Esophagus muscularis mucosa (tissue), 4 donors: ENCODE measurements at regions not wholly inside any gene's neighbourhood (a gene's known extent, or its start where the extent isn't known, plus 50 kb on each side); places are given as distances from the start of the nearest gene placed in this dataset.
"Not testable (repeated sequence)": the region's sequence is repeated elsewhere in the genome, so short reads cannot be mapped to it uniquely, and the experiment has no call there.

Experiments
- DNase-seq: peaks from one replicate; pipeline ENCODE4 v3.0.0-alpha.2; 2017; ENCODE audit errors: extremely low spot score
- H3K27ac ChIP-seq, 4 donors: fragments of 200-600 bp; sonication (generic); replicated peaks in 1 of 4; 1 replicate in 3 of 4; 2 replicates in 1 of 4; pipeline ENCODE4 v1.5.1; 2016 to 2019; ENCODE audit warnings: mild to moderate bottlenecking in 1 of 4
- H3K27me3 ChIP-seq, 4 donors: fragments of 200-600 bp; sonication (generic); one replicate each; pipeline versions ENCODE4 v1.5.1 to v1.6.0; 2016 to 2019
- H3K36me3 ChIP-seq, 4 donors: fragments of 200-600 bp; sonication (generic); one replicate each; pipeline ENCODE4 v1.5.1; 2016 to 2019
- H3K4me1 ChIP-seq, 4 donors: fragments of 200-600 bp; sonication (generic); one replicate each; pipeline ENCODE4 v1.5.1; 2016 to 2019
- H3K4me3 ChIP-seq, 4 donors: fragments of 200-600 bp; sonication (generic); 1 replicate in 2 of 4; 2 replicates in 2 of 4; pipeline ENCODE4 v1.5.1; 2016 to 2019; ENCODE audit warnings: mild to moderate bottlenecking in 4 of 4, moderate library complexity in 1 of 4
- H3K9me3 ChIP-seq, 4 donors: fragments of 200-600 bp; sonication (generic); 1 replicate in 3 of 4; 2 replicates in 1 of 4; pipeline ENCODE4 v1.5.1; 2016 to 2019
- EP300 ChIP-seq: sonication (generic); formaldehyde crosslinking; IDR thresholded peaks from one replicate; pipeline ENCODE4 v1.6.1; 2017; ENCODE audit warnings: antibody characterized with exemption
- POLR2A ChIP-seq: fragments of 450-650 bp; IDR thresholded peaks from one replicate; pipeline ENCODE4 v1.6.1; 2017; ENCODE audit warnings: antibody characterized with exemption, moderate library complexity, mild to moderate bottlenecking, low read depth
- POLR2AphosphoS5 ChIP-seq, 2 donors: sonication (generic); formaldehyde crosslinking; IDR thresholded peaks; one replicate each; pipeline ENCODE4 v1.6.1; 2017; ENCODE audit warnings: antibody characterized with exemption in 2 of 2
- WGBS: methylation state at CpG from one replicate; pipeline ENCODE4 v1.1.5; 2018; 5-methylcytosine and 5-hydroxymethylcytosine counted together
- intact Hi-C: fragments of 100-400 bp; cut with DNase I; formaldehyde crosslinking; loops from one replicate; pipeline ENCODE4 v1.15.1; 2023
- TF ChIP-seq, protein P1 (sequence below), 3 experiments: fragments of 200-600 bp in 2 of 3; fragments of 450-650 bp in 1 of 3; sonication (generic) in 2 of 3; IDR thresholded peaks; one replicate each; pipeline ENCODE4 v1.5.1; 2017 to 2019; ENCODE audit warnings: antibody characterized with exemption in 3 of 3, mild to moderate bottlenecking in 2 of 3, moderate library complexity in 1 of 3

DNA sequence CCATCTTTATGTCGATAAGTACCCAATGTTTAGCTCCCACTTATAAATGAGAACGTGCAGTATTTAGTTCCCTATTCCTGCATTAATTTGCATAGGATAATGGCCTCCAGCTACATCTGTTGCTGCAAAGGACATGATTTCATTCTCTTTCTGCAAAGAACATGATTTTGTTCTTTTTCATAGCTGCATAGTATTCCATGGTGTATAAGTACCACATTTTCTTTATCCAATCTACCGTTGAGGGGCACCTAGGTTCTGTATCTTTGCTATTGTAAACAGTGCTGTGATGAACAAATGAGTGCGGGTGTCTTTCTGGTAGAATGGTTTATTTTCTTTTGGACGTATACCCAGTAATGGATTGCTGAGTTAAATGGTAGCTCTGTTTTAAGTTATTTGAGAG lies 63.0 kb downstream of the HLX start:
- no peak overlapping the region for H3K27ac ChIP-seq
- H3K9me3 ChIP-seq: no peaks in the 10 kb centered on the region
- 90% methylated on average over 5 of the region's 5 CpGs for WGBS
- H3K4me1 ChIP-seq: peaks cover 0 to 9% (median 4%) of the 10 kb centered on the region in 4 donors
- DNase-seq: no peak
- intact Hi-C loops: no loop called here
- H3K4me3 ChIP-seq: no peak overlapping the region
- no peaks in the 10 kb centered on the region for H3K36me3 ChIP-seq
- H3K27me3 ChIP-seq: no peaks in the 10 kb centered on the region
- TF ChIP-seq, protein P1, sequence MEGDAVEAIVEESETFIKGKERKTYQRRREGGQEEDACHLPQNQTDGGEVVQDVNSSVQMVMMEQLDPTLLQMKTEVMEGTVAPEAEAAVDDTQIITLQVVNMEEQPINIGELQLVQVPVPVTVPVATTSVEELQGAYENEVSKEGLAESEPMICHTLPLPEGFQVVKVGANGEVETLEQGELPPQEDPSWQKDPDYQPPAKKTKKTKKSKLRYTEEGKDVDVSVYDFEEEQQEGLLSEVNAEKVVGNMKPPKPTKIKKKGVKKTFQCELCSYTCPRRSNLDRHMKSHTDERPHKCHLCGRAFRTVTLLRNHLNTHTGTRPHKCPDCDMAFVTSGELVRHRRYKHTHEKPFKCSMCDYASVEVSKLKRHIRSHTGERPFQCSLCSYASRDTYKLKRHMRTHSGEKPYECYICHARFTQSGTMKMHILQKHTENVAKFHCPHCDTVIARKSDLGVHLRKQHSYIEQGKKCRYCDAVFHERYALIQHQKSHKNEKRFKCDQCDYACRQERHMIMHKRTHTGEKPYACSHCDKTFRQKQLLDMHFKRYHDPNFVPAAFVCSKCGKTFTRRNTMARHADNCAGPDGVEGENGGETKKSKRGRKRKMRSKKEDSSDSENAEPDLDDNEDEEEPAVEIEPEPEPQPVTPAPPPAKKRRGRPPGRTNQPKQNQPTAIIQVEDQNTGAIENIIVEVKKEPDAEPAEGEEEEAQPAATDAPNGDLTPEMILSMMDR (IDR thresholded peaks at IDR 0.05): no peak
- TF ChIP-seq POLR2AphosphoS5 (IDR thresholded peaks at IDR 0.05) (no peak), POLR2A (no peak), EP300 (no peak)

DNA sequence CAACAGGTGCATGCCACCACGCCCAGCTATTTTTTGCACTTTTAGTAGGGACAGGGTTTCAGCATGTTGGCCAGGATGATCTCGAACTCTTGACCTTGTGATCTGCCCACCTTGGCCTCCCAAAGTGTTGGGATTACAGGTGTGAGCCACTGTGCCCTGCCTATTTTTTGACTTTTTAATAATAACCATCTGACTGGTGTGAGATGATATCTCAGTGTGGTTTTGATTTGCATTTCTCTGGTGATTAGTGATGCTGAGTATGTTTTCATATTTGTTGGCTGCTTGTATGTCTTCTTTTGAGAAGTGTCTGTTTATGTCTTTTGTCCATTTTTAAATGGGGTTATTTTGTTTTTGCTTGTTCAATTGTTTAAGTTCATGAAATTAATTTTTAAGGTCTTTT lies 63.7 kb downstream of the HLX start:
- H3K27me3 ChIP-seq, H3K4me3 ChIP-seq, H3K9me3 ChIP-seq, H3K27ac ChIP-seq, H3K4me1 ChIP-seq, H3K36me3 ChIP-seq, DNase-seq, intact Hi-C loops: not testable (repeated sequence)
- WGBS: 87% methylated on average over 2 of the region's 2 CpGs

DNA sequence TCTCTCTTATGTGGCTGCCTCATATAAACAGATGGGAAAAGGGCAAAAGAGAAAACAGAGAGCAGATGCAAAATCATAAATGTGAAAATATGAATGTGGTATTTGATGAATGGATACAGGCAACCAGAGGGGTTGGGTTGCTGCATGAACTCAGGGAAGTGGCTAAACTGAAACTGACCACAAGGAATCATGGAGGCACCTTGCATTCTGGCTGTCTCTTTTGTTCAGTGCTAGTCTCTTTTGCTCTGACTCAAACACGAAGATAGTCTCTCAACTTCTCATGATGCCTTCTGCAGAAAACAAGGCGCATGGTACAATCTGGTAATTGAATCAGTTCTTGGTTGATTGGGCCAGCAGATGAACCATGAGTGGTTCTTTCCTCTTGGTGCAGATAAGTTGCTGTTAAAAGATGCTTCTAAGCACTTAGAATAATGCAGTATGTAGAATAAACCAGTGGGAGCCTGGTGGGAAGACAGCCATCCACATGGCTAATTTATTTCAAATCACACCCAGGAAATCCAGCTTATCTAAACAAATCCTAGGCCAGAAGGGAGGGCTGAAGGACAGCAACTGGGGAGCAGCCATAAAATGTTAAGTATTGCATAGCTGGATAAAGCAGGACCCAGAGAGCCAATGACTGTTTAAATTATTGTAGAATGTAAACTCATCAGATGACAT lies 64.2 kb downstream of the HLX start:
- H3K27me3 ChIP-seq: no peaks in the 10 kb centered on the region
- intact Hi-C loops: no loop called here
- WGBS: 50% methylated on average over 2 of the region's 2 CpGs
- H3K4me3 ChIP-seq: no peak overlapping the region
- H3K36me3 ChIP-seq: no peaks in the 10 kb centered on the region
- no peak for DNase-seq
- H3K9me3 ChIP-seq: no peaks in the 10 kb centered on the region
- H3K4me1 ChIP-seq: peaks cover 0 to 9% (median 4%) of the 10 kb centered on the region in 4 donors
- TF ChIP-seq, protein P1 (IDR thresholded peaks at IDR 0.05): no peak
- TF ChIP-seq EP300: no peak
- TF ChIP-seq POLR2A: no peak
- no peak for TF ChIP-seq POLR2AphosphoS5 (IDR thresholded peaks at IDR 0.05)
- H3K27ac ChIP-seq: no peak overlapping the region

DNA sequence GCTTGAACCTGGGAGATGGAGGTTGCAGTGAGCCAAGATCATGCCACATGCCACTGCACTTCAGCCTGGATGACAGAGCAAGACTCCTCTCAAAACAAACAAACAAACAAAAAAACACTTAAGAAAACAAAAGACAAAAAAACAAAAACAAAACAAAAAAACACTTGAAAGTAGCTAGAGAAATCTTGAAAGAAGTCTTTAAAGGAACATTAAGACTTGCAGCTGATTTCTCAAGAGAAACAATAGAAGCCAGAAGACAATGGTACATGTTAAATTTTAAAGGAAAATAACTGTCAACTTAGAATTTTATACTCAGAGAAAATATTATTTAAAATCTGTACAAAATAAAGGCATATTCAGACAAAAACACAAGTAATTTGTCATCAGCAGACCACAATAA lies 71.3 kb downstream of the HLX start:
- no peaks in the 10 kb centered on the region for H3K4me1 ChIP-seq
- H3K4me3 ChIP-seq: no peak overlapping the region
- TF ChIP-seq POLR2A (no peak), POLR2AphosphoS5 (IDR thresholded peaks at IDR 0.05) (no peak), EP300 (no peak)
- TF ChIP-seq, protein P1 (IDR thresholded peaks at IDR 0.05): no peak
- no peaks in the 10 kb centered on the region for H3K27me3 ChIP-seq
- H3K9me3 ChIP-seq: peaks cover 0 to 21% (median 13%) of the 10 kb centered on the region in 4 donors
- no peak overlapping the region for H3K27ac ChIP-seq
- intact Hi-C loops: no loop called here
- no peak for DNase-seq
- no peaks in the 10 kb centered on the region for H3K36me3 ChIP-seq

DNA sequence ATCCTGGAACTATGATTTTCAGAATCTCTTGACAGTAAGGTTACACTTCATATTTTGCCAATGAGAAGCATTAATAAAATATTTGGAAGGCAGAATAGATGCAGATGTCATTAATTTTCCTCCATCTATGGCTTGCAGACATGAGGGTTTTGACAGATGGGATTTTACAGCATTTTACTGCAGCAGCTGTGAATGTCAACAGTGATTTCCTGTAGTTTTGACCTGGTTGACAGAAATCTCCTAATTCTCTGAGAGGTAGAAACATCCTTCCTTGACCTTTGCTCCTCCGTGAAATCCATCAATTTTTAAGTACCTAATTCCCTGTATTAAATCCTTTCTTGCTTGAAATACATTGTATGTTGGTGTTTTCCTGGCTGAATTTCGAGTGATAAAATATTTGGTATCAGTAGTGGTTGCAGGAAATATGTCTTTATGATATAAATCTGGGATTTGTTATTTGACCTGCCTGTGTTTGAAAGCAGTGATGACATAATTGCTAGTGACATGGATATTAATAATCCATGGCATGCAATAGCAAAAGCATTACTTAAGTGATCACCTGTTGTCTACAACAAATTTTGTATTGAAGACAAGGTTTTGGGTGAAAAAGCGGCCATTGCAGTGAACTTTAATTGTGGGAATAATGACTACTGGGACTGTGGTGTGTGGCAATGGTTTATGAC lies 73.9 kb downstream of the HLX start:
- Histone ChIP-seq H3K4me1 (no peaks in the 10 kb centered on the region), H3K9me3 (peaks cover 0 to 21% (median 13%) of the 10 kb centered on the region in 4 donors), H3K27ac (no peak overlapping the region), H3K36me3 (no peaks in the 10 kb centered on the region), H3K27me3 (no peaks in the 10 kb centered on the region), H3K4me3 (no peak overlapping the region)
- intact Hi-C loops: no loop called here
- WGBS: 46% methylated on average over 3 of the region's 3 CpGs
- DNase-seq: no peak
- no peak for TF ChIP-seq POLR2AphosphoS5 (IDR thresholded peaks at IDR 0.05)
- TF ChIP-seq EP300: no peak
- no peak for TF ChIP-seq POLR2A
- TF ChIP-seq, protein P1 (IDR thresholded peaks at IDR 0.05): no peak
